Left ventricle myocardium inferior (tissue), 1 donor: ENCODE measurements at regions not wholly inside any gene's neighbourhood (a gene's known extent, or its start where the extent isn't known, plus 50 kb on each side); places are given as distances from the start of the nearest gene placed in this dataset.

Experiments
- DNase-seq: peaks from one replicate; pipeline ENCODE4 v3.0.0-alpha.2; 2020
- H3K27ac ChIP-seq: fragments of 200-600 bp; replicated peaks from 2 replicates; pipeline ENCODE4 v1.8.0; 2021
- H3K27me3 ChIP-seq: fragments of 200-600 bp; 2 replicates; pipeline ENCODE4 v1.8.0; 2021; ENCODE audit warnings: low read depth
- H3K36me3 ChIP-seq: fragments of 200-600 bp; 2 replicates; pipeline ENCODE4 v1.8.0; 2021
- H3K4me1 ChIP-seq: fragments of 200-600 bp; 2 replicates; pipeline ENCODE4 v1.8.0; 2021
- H3K4me3 ChIP-seq: fragments of 200-600 bp; 2 replicates; pipeline ENCODE4 v1.8.0; 2021; ENCODE audit warnings: mild to moderate bottlenecking, moderate library complexity
- H3K9me3 ChIP-seq: fragments of 200-600 bp; replicated peaks from 2 replicates; pipeline ENCODE4 v1.8.0; 2021
- CTCF ChIP-seq: fragments of 200-600 bp; IDR thresholded peaks from 2 replicates; pipeline ENCODE4 v1.8.0; 2021; ENCODE audit warnings: antibody characterized with exemption, mild to moderate bottlenecking, borderline replicate concordance
- intact Hi-C: fragments of 100-400 bp; cut with micrococcal nuclease; formaldehyde crosslinking; loops from one replicate; pipeline ENCODE4 v1.11.0; 2022
- donor health status: DM: no; HTN: yes; CAD: no; lungs with severe emphysema.

GRCh38 chr2:163173591-163173990 is 335.0 kb upstream of the KCNH7 start:
- peaks cover 10% of the 10 kb centered on the region for H3K27me3 ChIP-seq
- H3K36me3 ChIP-seq = no peaks in the 10 kb centered on the region
- no peak overlapping the region for H3K4me3 ChIP-seq
- no peaks in the 10 kb centered on the region for H3K9me3 ChIP-seq
- intact Hi-C loops = no loop called here
- no peaks in the 10 kb centered on the region for H3K4me1 ChIP-seq
- DNase-seq = no peak
- H3K27ac ChIP-seq = no peak overlapping the region
- no peak for TF ChIP-seq CTCF

- Histone ChIP-seq H3K9me3 (no peaks in the 10 kb centered on the region), H3K36me3 (no peaks in the 10 kb centered on the region), H3K4me3 (no peak overlapping the region), H3K4me1 (no peaks in the 10 kb centered on the region), H3K27ac (no peak overlapping the region), H3K27me3 (peaks cover 15% of the 10 kb centered on the region)
- intact Hi-C loops = no loop called here
- DNase-seq = no peak
- TF ChIP-seq CTCF = no peak
These were observed 333.4 kb upstream of the KCNH7 start for GRCh38 chr2:163171786-163172530.

GRCh38 chr2:163157891-163158496 is 319.4 kb upstream of the KCNH7 start:
- no peak for TF ChIP-seq CTCF
- Histone ChIP-seq H3K4me1 (no peaks in the 10 kb centered on the region), H3K4me3 (no peak overlapping the region), H3K27me3 (no peaks in the 10 kb centered on the region), H3K9me3 (no peaks in the 10 kb centered on the region), H3K36me3 (no peaks in the 10 kb centered on the region), H3K27ac (no peak overlapping the region)
- intact Hi-C loops = no loop called here
- DNase-seq = no peak

GRCh38 chr2:163157411-163157810 is 318.8 kb upstream of the KCNH7 start:
- Histone ChIP-seq H3K4me3 (no peak overlapping the region), H3K9me3 (no peaks in the 10 kb centered on the region), H3K27ac (no peak overlapping the region), H3K4me1 (no peaks in the 10 kb centered on the region), H3K27me3 (no peaks in the 10 kb centered on the region), H3K36me3 (no peaks in the 10 kb centered on the region)
- intact Hi-C loops = no loop called here
- no peak for DNase-seq
- TF ChIP-seq CTCF = no peak

- Histone ChIP-seq H3K9me3 (no peaks in the 10 kb centered on the region), H3K4me3 (no peak overlapping the region), H3K27me3 (no peaks in the 10 kb centered on the region), H3K36me3 (no peaks in the 10 kb centered on the region), H3K27ac (no peak overlapping the region), H3K4me1 (no peaks in the 10 kb centered on the region)
- intact Hi-C loops = no loop called here
- no peak for DNase-seq
- TF ChIP-seq CTCF = no peak
These were observed 317.4 kb upstream of the KCNH7 start for GRCh38 chr2:163155925-163156324.
